ENCODE measurements at regions not wholly inside any gene's neighbourhood (a gene's known extent, or its start where the extent isn't known, plus 50 kb on each side); places are given as distances from the start of the nearest gene placed in this dataset.

GRCh38 chr1:90534663-90535295, 182.3 kb downstream of the BARHL2 start:
- Histone ChIP-seq H3T11ph (ENCODE audit: low read length) (no peak overlapping the region), H3K4me2 (ENCODE audit: insufficient read depth, insufficient read length, low read length) (no peak overlapping the region), H3K79me1 (ENCODE audit: insufficient read depth, low read depth, low read length, poor library complexity, severe bottlenecking) (no peaks in the 10 kb centered on the region), H4K20me1 (ENCODE audit: control insufficient read depth, insufficient read depth, insufficient read length) (no peaks in the 10 kb centered on the region), H3K4ac (ENCODE audit: low read depth, low read length) (no peak overlapping the region), H4K8ac (replicated peaks; ENCODE audit: insufficient read length, low read depth, low read length) (no peak overlapping the region), H3K23me2 (ENCODE audit: insufficient read length, low read depth, low read length, poor library complexity, severe bottlenecking) (no peaks in the 10 kb centered on the region), H2BK20ac (ENCODE audit: low read depth, low read length, poor library complexity, severe bottlenecking) (no peak overlapping the region), H3K27ac (ENCODE audit: insufficient read length, low read depth, low read length) (no peak overlapping the region), H3K27me3 (ENCODE audit: insufficient read depth, low read length) (no peaks in the 10 kb centered on the region), H2AK5ac (ENCODE audit: insufficient read length, low read length) (no peak overlapping the region), H2BK120ac (ENCODE audit: low read depth, low read length, poor library complexity, severe bottlenecking) (no peak overlapping the region), H2BK12ac (ENCODE audit: insufficient read length, low read depth, low read length) (no peak overlapping the region), H3K14ac (ENCODE audit: insufficient read depth, low read length) (no peak overlapping the region), H3K4me1 (ENCODE audit: insufficient read depth, low read length) (no peaks in the 10 kb centered on the region), H3K56ac (ENCODE audit: insufficient read length, low read depth, low read length) (no peak overlapping the region), H3K23ac (ENCODE audit: insufficient read length, low read depth, low read length) (no peak overlapping the region), H4K91ac (ENCODE audit: insufficient read length, low read depth, low read length) (no peak overlapping the region), H2BK5ac (ENCODE audit: insufficient read length, low read length) (no peak overlapping the region), H3K9ac (ENCODE audit: extremely low read depth, insufficient read length, low read length) (no peak overlapping the region), H4K5ac (ENCODE audit: insufficient read length, low read depth, low read length) (no peak overlapping the region), H3K18ac (ENCODE audit: insufficient read length, low read depth, low read length) (no peak overlapping the region), H3K79me2 (ENCODE audit: insufficient read depth, low read length) (no peaks in the 10 kb centered on the region), H2BK15ac (ENCODE audit: low read depth, low read length) (no peak overlapping the region), H2AFZ (ENCODE audit: low read length) (no peak overlapping the region), H3K9me3 (ENCODE audit: control insufficient read depth, low read depth, low read length) (no peaks in the 10 kb centered on the region)
- Mint-ChIP-seq H3K27ac (peak overlapping the region in 1 of 3 experiments; percentile 71; a peak in 1 of 7 replicates), H3K9me3 (no peaks in the 10 kb centered on the region; a peak in 1 of 5 replicates), H3K4me1 (peaks cover 29 to 50% of the 10 kb centered on the region in 2 experiments), H3K27me3 (ENCODE audit: low read depth) (peaks cover 10% of the 10 kb centered on the region), H3K4me3 (no peak overlapping the region), H3K36me3 (ENCODE audit: insufficient read depth in 1 of 3, low read depth in 3 of 3) (no peaks in the 10 kb centered on the region)
- no peak for DNase-seq
- no CpG with 5 or more reads among the region's 6 CpGs for WGBS (ENCODE audit: extremely low coverage, insufficient read length, low lambda C conversion rate)
- no peak for TF ChIP-seq CTCF (conservative IDR thresholded peaks at IDR 0.05)
